ENCODE measurements at regions not wholly inside any gene's neighbourhood (a gene's known extent, or its start where the extent isn't known, plus 50 kb on each side); places are given as distances from the start of the nearest gene placed in this dataset.

GRCh38 chr19:30898353-30899103, 450.7 kb downstream of the TSHZ3 start:
- no peak for DNase-seq (ENCODE audit: low read depth in 2 of 2)

DNA sequence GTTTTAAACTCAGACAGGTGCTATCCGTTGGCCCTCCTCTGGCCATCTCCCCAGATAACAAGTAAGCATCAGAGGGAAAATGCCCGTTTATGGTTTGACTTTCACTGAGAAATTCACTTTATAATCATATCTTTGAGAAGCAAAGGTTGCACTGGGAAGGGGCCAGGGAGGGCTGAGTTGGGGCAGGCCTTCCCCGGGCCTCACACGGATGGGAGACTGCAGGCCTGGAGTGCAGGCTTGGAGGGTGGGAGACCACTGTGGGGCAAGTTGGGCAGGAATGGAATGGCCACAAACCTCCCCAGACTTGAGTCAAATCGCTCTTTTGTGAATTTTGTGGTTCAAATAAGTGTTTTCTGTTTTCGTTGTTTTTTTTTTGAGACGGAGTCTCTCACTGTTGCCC, 451.7 kb downstream of the TSHZ3 start:
- DNase-seq (ENCODE audit: low read depth in 2 of 2) = no peak

GRCh38 chr19:30897034-30897433, 452.2 kb downstream of the TSHZ3 start:
- no peak for DNase-seq (ENCODE audit: low read depth in 2 of 2)

DNA sequence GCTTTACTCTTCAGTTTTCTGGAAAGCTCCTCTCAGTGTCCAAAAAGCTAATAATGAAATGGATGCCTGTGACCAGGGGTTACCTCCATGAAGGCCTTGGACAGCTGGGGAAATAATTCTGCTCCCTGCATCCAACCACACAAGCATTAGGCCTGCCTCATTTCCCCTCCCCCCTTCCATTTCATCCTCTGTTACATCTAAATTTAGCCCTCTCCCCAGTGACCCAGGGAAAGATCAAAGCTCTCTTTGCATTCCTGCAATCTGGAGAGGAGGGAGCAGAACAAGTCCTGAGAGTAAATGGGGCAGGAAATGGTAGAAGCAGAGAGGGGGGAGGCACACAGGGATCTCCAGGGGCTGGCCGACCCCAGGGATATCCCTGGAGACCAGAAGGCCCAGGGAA, 452.7 kb downstream of the TSHZ3 start:
- DNase-seq (ENCODE audit: low read depth in 2 of 2) = no peak

DNA sequence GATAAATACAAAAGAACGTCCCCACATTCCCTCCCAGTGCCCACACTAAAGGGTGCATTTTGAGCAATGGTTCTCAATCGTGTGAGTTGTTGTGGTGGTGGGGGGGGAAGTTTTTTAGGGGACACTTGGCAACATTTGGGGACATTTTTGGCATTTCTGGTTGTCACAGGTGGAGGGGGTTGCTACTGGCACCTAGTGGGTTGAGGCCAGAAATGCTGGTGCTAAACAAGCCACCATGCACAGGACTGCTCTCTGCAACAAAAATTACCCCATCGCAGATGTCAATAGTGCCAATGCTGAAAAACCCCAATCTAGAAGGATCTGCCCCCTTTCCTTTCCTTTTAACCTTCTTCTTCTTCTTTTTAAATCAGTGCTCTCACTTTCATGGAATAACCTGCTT, 453.3 kb downstream of the TSHZ3 start:
- no peak for DNase-seq (ENCODE audit: low read depth in 2 of 2)

- no peak for DNase-seq (ENCODE audit: low read depth in 2 of 2)
These were observed 458.2 kb downstream of the TSHZ3 start for GRCh38 chr19:30891051-30891450.

GRCh38 chr19:30890033-30890432, 459.2 kb downstream of the TSHZ3 start:
- DNase-seq (ENCODE audit: low read depth in 2 of 2) = no peak

DNA sequence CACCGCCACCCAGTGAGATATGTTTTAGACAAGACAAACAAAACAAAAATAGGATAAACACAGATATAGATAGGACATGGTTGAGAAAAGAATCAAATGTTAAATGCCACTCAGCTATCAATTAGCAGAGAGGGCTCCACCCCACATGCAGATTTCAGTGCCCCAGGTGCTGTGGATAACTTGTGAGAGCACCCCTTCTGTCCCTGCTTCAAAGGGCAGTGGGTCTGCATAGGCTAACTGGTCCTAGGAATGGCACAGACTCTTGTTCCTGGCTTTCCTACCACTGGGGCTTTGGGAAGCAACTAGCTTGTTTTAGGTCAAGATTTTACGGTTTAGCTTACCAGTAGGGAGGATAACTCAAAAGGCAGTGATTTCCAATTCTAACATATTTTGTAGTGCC, 460.3 kb downstream of the TSHZ3 start:
- DNase-seq (ENCODE audit: low read depth in 2 of 2) = no peak

DNA sequence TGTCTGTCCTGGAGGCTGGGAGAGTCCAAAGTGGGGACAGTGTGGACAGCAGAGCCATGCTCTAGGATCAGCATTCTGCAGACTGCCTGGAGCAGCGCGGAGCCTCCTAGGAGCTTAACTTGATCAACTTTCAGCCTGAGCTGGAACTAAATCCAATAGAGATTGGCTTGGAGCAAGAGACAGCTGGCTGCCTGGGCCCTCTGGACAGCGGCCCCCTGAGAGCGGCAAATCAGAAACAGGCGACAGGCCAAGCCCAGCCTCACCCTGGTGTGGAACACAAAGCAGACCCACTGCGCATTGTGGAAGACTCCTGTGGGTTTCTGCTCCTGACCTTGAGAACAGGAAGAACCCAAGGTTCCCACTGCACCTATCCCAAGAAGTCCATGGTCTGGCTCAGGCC, 462.2 kb downstream of the TSHZ3 start:
- no peak for DNase-seq (ENCODE audit: low read depth in 2 of 2)

- DNase-seq (ENCODE audit: low read depth in 2 of 2) = no peak
These were observed 463.0 kb downstream of the TSHZ3 start for GRCh38 chr19:30886222-30886621.

GRCh38 chr19:30884146-30884812, 465.0 kb downstream of the TSHZ3 start:
- no peak for DNase-seq (ENCODE audit: low read depth in 2 of 2)

DNA sequence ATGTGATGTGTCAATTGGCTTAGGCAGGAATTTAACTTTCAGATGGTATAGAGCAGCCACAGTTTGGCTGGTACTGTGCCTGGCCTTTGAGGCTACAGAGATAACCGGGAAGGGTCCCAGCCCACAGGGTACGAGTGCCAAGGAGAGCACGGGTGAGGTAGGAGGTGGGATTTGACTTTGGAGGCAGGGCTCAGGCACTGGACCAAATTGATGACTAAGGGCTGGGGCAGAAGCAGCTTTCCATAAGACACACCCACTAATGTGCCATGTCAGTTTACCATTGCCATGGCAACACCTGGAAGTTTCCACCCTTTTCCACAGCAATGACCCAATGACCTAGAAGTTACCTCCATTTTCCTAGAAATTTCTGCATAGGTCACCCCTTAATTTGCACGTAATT, 466.2 kb downstream of the TSHZ3 start:
- no peak for DNase-seq (ENCODE audit: low read depth in 2 of 2)

DNA sequence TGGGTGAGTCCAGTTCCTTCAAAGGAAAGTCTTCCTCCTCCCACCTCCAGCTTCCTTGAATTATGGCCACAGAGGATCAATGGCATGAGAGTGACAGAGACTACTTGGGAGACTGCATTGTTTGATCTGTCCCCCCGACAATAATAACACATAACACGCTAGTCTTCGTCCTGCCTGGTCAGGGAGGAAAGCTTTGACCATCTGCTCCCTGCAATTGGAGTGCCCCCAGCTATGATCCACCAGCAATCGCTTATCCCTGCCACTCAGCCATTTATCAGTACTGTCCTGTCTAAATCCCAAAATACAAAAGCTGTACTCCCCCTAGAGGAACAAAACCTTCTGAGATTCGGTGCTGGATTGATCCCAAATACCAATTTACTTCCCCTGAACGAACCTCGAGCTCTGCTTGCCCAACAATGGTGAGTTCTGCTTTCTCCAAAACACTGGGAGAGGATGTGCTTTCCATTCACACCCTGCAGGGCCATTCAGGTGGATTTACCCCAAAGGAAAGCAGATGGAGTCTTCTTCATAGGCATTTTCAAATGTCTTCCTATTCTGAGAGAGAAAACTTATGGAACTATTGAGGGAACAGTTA, 466.7 kb downstream of the TSHZ3 start:
- no peak for DNase-seq (ENCODE audit: low read depth in 2 of 2)

GRCh38 chr19:30881930-30882329, 467.3 kb downstream of the TSHZ3 start:
- no peak for DNase-seq (ENCODE audit: low read depth in 2 of 2)

DNA sequence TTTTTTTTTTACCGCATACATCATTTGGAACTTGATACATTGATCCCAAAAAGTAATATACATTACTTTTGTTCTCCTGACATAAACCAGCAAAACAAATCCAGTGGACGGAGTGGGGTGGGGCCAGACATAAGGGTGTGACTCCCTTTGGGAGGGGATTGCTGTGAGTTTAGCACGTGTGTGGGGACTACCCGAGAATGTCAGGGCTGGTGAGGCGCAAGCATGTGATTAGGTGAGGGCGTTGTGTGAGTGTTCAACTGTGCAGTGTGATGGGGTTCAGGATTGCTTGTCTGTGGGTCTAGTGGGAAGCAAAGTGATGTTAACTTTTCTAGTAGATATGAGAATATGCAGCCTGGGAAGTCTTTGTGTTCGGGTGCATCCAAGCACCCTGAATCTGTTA, 468.0 kb downstream of the TSHZ3 start:
- no peak for DNase-seq (ENCODE audit: low read depth in 2 of 2)

DNA sequence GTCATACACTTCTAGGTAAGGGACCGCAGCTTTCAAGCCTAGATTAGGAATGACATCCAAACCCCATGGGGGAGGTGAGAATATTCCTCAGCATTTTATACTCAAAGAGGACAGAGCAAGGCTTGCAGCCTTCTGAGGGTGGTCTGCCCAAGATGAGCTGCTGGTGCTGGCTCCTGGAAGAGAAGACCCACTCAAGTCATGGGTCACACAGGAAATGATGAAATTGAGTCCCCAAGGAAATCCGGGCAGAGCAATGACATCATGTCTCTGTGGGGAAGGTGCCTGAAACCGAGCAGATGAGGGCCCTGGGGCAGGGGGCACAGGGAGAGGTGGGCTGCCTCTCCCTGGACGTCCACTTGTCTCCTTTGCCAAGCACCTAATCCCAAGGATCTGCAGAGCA, 468.7 kb downstream of the TSHZ3 start:
- no peak for DNase-seq (ENCODE audit: low read depth in 2 of 2)

DNA sequence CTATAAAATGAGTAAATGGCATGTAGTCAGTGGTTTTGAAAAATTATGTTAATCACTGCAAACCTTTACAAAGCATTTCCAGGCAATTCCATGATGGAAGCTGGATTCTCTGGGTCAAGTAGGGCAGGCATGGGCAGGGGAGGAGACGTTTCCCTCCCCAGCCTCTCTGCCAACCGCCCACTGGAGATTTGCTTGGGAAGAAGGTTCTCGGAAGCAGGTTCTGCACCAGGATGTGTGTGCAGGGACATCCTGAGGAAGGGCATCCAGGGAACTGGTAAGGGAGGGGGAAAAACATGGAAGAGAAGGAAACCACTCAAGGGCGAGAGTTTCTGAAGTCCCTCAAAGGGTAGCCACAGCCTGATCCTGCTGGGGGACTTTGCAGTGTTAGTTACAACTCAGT, 469.1 kb downstream of the TSHZ3 start:
- DNase-seq (ENCODE audit: low read depth in 2 of 2) = no peak

- DNase-seq (ENCODE audit: low read depth in 2 of 2) = no peak
These were observed 469.5 kb downstream of the TSHZ3 start for GRCh38 chr19:30879736-30880135.

GRCh38 chr19:30879225-30879624, 470.0 kb downstream of the TSHZ3 start:
- no peak for DNase-seq (ENCODE audit: low read depth in 2 of 2)

DNA sequence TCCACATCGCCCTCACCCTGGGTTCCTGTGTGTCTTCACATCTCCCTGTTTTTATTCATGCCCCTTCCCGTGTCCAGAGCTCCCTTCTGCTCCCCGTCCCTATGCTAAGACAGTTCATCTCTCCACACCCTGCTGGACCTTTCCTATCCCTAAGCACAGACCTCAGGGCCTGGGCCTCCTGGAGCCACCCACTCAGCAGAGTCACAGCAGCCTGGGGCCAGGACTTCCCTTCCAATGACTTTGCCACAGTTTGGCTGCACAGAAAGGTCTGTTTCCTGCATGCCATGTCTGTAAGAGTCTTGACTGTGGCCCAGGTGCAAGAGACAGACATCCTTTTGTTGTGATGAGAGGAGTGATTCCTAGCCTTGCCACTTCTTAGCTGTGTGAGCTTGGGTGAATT, 470.7 kb downstream of the TSHZ3 start:
- no peak for DNase-seq (ENCODE audit: low read depth in 2 of 2)

DNA sequence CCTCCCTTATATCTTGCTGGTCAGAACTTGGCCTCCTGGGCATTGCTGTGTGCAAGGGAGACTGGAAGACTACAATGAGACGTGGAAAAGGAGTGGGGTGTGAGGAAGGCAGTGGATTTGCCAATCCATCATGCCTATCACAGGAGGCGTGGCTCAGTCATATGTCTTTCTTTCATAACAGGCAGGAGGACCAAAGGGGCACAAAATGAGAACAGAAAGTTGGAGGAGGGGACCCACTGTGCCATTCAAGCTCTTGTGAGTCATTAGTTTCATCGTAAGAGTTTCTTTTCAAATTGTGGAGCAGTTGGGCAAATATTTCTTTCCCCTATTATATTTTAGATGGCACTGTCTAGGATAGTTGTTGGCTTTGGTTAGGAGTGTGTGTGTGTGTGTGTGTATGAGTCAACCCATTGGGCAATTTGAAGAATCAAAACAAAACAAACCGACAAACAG, 471.5 kb downstream of the TSHZ3 start:
- no peak for DNase-seq (ENCODE audit: low read depth in 2 of 2)

GRCh38 chr19:30873691-30874090, 475.5 kb downstream of the TSHZ3 start:
- DNase-seq (ENCODE audit: low read depth in 2 of 2) = no peak

DNA sequence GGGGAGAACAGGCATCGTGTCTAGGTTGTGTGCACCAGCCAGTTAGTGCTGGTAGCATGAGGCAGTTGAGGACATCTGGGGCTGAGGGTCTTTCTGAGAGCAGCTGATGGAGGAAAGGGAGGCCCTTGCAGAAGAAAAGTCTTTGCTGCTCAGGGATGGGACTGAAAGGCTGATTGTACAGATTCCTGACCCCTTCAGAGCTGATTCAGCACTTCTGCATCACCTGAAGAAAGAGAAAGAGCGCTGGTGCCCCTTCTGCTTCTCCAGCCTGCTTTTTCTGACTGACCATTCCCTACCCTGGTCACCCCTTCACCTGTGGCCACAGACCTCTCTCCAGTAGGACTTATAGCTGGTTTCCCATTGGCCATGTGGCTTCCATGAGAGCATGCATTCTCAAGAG, 476.2 kb downstream of the TSHZ3 start:
- no peak for DNase-seq (ENCODE audit: low read depth in 2 of 2)

Measured in activated CD8-positive, alpha-beta memory T cell treated with anti-CD3 and anti-CD28 coated beads for 4 hours (primary cell).